Fibroblast of lung (primary cell): ENCODE measurements at regions not wholly inside any gene's neighbourhood (a gene's known extent, or its start where the extent isn't known, plus 50 kb on each side); places are given as distances from the start of the nearest gene placed in this dataset.

Source experiments
- DNase-seq, 2 donors: peaks; one replicate each; pipeline versions ENCODE4 v3.0.0 to v3.0.0-alpha.2; 2010; ENCODE audit warnings: low read depth in 2 of 2
- H2AFZ ChIP-seq: 2 replicates; pipeline ENCODE4 v1.5.1; 2012; ENCODE audit warnings: low read length, control low read depth, inconsistent platforms
- H3K27ac ChIP-seq: 2 replicates; pipeline ENCODE4 v1.5.1; 2011; ENCODE audit warnings: low read length, control low read depth; ENCODE audit not compliant: insufficient read depth
- H3K27me3 ChIP-seq: 2 replicates; pipeline ENCODE4 v1.5.1; 2011; ENCODE audit warnings: mild to moderate bottlenecking, low read length; ENCODE audit not compliant: control insufficient read depth, insufficient read depth
- H3K36me3 ChIP-seq: 2 replicates; pipeline ENCODE4 v1.5.1; 2011; ENCODE audit warnings: low read length; ENCODE audit not compliant: control insufficient read depth, insufficient read depth
- H3K4me1 ChIP-seq: 2 replicates; pipeline ENCODE4 v1.5.1; 2011; ENCODE audit warnings: low read length; ENCODE audit not compliant: control insufficient read depth, insufficient read depth; ENCODE audit errors: extremely low read depth
- H3K4me2 ChIP-seq: 2 replicates; pipeline ENCODE4 v1.5.1; 2011; ENCODE audit warnings: low read length, control low read depth; ENCODE audit not compliant: insufficient read depth; ENCODE audit errors: extremely low read depth
- H3K4me3 ChIP-seq, 4 experiments: fragments of 200-600 bp in 1 of 4; sonication (generic) in 1 of 4; replicated peaks in 1 of 4; 2 replicates each; pipeline ENCODE4 v1.5.1; 2011 to 2016; ENCODE audit warnings: low read length in 4 of 4, low read depth in 3 of 4, mild to moderate bottlenecking in 3 of 4, control low read depth in 2 of 4, inconsistent platforms in 1 of 4, mixed read lengths in 1 of 4; ENCODE audit not compliant: insufficient read depth in 1 of 4; ENCODE audit errors: control extremely low read depth in 1 of 4
- H3K79me2 ChIP-seq: 2 replicates; pipeline ENCODE4 v1.5.1; 2012; ENCODE audit warnings: mild to moderate bottlenecking, low read length, inconsistent platforms; ENCODE audit not compliant: control insufficient read depth, insufficient read depth
- H3K9ac ChIP-seq: 2 replicates; pipeline ENCODE4 v1.5.1; 2011; ENCODE audit warnings: mild to moderate bottlenecking, low read length, control low read depth; ENCODE audit not compliant: insufficient read depth
- H3K9me3 ChIP-seq: 2 replicates; pipeline ENCODE4 v1.5.1; 2012; ENCODE audit warnings: low read depth, low read length; ENCODE audit not compliant: control insufficient read depth, insufficient read depth
- H4K20me1 ChIP-seq: 2 replicates; pipeline ENCODE4 v1.5.1; 2011; ENCODE audit warnings: low read length; ENCODE audit not compliant: control insufficient read depth, insufficient read depth; ENCODE audit errors: extremely low read depth
- EZH2 ChIP-seq: IDR thresholded peaks from 2 replicates; pipeline ENCODE4 v1.5.1; 2012; ENCODE audit warnings: low read length, control low read depth, mild to moderate bottlenecking; ENCODE audit errors: missing control alignments
- TF ChIP-seq, protein P1 (sequence below), 2 donors: IDR thresholded peaks in 1 of 2; conservative IDR thresholded peaks in 1 of 2; 1 replicate in 1 of 2; 2 replicates in 1 of 2; pipeline ENCODE4 v1.5.1; 2011 to 2012; ENCODE audit warnings: low read length in 2 of 2, control low read depth in 1 of 2, inconsistent platforms in 1 of 2, low read depth in 1 of 2, mild to moderate bottlenecking in 1 of 2

DNA sequence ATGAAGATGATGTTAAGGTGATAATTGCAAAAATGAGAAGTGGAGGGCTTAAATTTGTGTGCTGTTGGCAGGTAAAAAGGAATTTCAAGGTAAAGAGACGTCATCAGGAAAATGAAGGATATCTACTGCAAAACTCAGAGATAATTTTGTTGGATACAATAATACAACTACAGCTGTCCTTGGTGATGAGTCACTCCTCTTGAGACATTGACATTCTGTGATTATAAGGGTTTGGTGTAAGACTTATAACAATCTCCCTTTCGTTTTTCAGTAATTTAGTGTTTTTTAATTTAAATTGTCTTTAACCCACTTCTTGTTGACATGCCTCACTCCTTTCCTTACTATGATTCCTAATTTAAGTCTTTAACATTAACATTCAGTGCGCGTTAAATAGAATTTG is 1074.1 kb upstream of the SLIT2 start:
- no peaks in the 10 kb centered on the region for H3K27me3 ChIP-seq
- DNase-seq: peak; percentile 34 to 50
- no peak overlapping the region for H3K9ac ChIP-seq
- no peaks in the 10 kb centered on the region for H3K4me1 ChIP-seq
- H4K20me1 ChIP-seq: no peaks in the 10 kb centered on the region
- no peak overlapping the region for H3K4me3 ChIP-seq
- H3K9me3 ChIP-seq: no peaks in the 10 kb centered on the region
- TF ChIP-seq EZH2: no peak
- TF ChIP-seq, protein P1, sequence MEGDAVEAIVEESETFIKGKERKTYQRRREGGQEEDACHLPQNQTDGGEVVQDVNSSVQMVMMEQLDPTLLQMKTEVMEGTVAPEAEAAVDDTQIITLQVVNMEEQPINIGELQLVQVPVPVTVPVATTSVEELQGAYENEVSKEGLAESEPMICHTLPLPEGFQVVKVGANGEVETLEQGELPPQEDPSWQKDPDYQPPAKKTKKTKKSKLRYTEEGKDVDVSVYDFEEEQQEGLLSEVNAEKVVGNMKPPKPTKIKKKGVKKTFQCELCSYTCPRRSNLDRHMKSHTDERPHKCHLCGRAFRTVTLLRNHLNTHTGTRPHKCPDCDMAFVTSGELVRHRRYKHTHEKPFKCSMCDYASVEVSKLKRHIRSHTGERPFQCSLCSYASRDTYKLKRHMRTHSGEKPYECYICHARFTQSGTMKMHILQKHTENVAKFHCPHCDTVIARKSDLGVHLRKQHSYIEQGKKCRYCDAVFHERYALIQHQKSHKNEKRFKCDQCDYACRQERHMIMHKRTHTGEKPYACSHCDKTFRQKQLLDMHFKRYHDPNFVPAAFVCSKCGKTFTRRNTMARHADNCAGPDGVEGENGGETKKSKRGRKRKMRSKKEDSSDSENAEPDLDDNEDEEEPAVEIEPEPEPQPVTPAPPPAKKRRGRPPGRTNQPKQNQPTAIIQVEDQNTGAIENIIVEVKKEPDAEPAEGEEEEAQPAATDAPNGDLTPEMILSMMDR (conservative IDR thresholded peaks at IDR 0.05 in 1 of 2, IDR thresholded peaks at IDR 0.05 in 1 of 2; ENCODE audit: low read depth in 1 of 2, low read length in 2 of 2): no peak
- no peaks in the 10 kb centered on the region for H3K79me2 ChIP-seq
- H3K27ac ChIP-seq: no peak overlapping the region
- H3K4me2 ChIP-seq: no peak overlapping the region
- H3K36me3 ChIP-seq: no peaks in the 10 kb centered on the region
- no peak overlapping the region for H2AFZ ChIP-seq

DNA sequence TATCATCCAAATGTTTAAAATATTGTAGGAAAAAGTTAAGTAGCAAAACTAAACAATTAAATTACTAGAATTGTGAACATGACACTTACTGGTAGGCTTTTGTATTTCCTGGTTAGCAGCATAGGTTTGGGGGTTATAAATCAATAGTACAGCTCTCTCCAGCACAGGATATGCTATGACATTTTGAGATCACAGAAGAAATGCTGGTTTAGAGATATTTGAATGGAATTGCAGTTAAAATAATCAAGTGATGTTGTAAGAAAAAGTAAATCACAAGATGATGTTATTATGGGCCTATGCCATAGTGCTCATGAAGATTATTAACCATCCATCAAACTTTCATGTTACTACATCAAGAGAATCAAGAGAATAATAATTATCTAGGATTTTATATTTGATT is 1079.9 kb upstream of the SLIT2 start:
- Histone ChIP-seq H3K4me2 (no peak overlapping the region), H4K20me1 (no peaks in the 10 kb centered on the region), H3K27me3 (no peaks in the 10 kb centered on the region), H3K9me3 (no peaks in the 10 kb centered on the region), H3K9ac (no peak overlapping the region), H3K36me3 (no peaks in the 10 kb centered on the region), H2AFZ (no peak overlapping the region), H3K27ac (no peak overlapping the region), H3K4me1 (no peaks in the 10 kb centered on the region), H3K79me2 (no peaks in the 10 kb centered on the region), H3K4me3 (no peak overlapping the region)
- DNase-seq: no peak
- no peak for TF ChIP-seq EZH2
- TF ChIP-seq, protein P1 (conservative IDR thresholded peaks at IDR 0.05 in 1 of 2, IDR thresholded peaks at IDR 0.05 in 1 of 2; ENCODE audit: low read depth in 1 of 2, low read length in 2 of 2): no peak

DNA sequence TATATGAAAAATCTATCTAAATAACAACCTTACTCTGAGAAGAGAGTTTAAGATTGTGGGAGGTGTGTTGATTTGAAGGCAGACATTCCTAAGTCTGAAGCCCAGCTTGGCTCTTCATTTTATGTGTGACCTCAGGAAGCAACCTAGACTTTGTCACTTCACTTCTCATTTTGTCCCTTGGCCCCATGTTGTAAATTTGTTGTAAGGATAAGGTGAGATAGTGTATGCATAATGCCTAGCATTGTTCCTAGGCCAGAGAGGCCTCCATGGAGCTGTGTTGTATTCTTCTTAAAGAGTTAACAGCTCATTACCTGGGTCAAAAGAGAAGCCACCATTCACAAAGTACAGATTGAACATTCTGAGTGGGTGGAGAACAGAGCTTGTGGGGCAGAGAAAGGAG is 1084.4 kb upstream of the SLIT2 start:
- Histone ChIP-seq H3K27ac (no peak overlapping the region), H2AFZ (no peak overlapping the region), H3K79me2 (no peaks in the 10 kb centered on the region), H3K27me3 (no peaks in the 10 kb centered on the region), H3K36me3 (no peaks in the 10 kb centered on the region), H3K4me2 (no peak overlapping the region), H4K20me1 (no peaks in the 10 kb centered on the region), H3K9me3 (no peaks in the 10 kb centered on the region), H3K9ac (no peak overlapping the region), H3K4me1 (no peaks in the 10 kb centered on the region), H3K4me3 (no peak overlapping the region)
- TF ChIP-seq EZH2: no peak
- TF ChIP-seq, protein P1 (conservative IDR thresholded peaks at IDR 0.05 in 1 of 2, IDR thresholded peaks at IDR 0.05 in 1 of 2; ENCODE audit: low read depth in 1 of 2, low read length in 2 of 2): no peak
- DNase-seq: no peak
